ENCODE measurements at regions not wholly inside any gene's neighbourhood (a gene's known extent, or its start where the extent isn't known, plus 50 kb on each side); places are given as distances from the start of the nearest gene placed in this dataset.
A peak's percentile ranks its signal among the peaks of the same experiment; 100 is the strongest.

DNA sequence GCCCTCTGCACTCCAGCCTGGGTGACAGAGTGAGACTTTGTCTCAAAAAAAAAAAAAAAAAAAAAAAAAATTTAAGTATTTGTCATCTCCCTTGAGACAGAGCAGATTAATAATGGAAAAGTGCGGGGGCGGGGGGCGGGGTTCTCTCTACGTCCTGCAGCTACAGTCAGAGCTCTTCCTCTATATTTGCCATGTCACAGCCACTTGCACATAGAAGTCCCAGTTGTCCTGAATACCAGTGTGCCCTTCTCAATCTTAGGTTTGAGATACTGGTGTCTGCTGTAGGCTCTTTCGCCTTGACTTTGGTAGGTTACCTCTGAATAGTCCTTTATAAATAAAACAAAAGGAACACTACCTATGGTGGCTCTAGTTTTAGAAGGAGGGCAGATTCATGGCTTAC is 237.8 kb upstream of the PGRMC2 start:
- no peak for DNase-seq

DNA sequence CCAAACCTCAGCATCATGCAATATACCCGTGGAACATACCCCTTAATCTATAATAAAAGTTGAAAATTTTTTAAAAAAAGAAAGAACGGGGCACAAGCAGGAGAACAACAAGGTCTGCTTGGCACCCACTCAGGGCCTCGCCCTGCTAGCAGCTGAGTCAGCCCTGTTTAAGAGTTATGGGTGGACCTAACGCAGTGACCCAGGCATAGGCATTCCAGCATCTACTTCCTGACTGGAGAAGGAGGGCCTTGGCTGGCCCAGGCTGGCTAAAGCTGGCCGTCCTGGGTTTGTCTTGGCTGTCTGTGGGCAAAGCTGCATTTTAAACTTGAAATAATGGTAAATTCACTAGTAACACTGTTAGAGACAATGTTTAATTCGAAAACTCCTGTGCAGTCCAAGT is 236.7 kb upstream of the PGRMC2 start:
- DNase-seq: no peak

DNA sequence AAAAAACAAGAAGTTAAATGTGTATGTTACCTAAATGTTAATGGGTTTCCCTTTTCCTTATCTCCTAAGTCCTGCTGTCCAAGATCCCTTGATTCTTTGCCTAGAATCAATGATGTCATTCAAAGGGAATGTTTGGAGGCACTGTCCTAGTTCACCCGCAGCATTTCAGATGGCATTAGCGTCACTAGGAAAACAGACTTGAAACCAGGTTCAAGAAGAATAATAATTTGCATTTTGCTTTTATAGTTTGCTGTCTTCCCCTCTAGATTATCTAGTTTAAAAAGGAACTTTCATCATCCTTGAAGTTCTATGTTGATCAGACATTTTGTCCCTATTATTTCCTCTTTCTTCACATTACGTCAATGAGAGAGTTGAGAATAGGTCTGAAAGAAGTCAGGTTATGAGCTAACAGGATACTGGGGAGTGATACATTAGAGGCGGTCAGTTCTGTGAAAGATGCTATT is 234.1 kb upstream of the PGRMC2 start:
- no peak for DNase-seq

DNA sequence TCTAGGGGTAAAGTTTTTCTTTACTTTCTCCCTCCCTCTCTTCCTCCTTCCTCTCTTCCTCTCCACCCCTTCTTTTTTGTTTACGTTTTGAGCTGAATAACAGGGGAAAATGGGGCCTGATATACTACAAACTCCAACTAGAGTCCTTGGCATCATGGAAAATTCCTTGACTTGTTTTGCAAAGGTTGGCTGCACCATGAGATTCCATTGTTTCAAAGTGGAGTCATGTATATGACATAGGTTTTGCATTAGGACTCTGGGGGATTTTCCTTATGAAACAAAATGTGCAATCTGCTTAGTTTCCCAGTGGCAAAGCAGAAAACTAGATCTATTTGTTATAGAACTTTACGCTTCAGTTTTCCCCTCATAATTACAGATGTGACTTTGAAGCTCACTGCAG is 233.5 kb upstream of the PGRMC2 start:
- no peak for DNase-seq

DNA sequence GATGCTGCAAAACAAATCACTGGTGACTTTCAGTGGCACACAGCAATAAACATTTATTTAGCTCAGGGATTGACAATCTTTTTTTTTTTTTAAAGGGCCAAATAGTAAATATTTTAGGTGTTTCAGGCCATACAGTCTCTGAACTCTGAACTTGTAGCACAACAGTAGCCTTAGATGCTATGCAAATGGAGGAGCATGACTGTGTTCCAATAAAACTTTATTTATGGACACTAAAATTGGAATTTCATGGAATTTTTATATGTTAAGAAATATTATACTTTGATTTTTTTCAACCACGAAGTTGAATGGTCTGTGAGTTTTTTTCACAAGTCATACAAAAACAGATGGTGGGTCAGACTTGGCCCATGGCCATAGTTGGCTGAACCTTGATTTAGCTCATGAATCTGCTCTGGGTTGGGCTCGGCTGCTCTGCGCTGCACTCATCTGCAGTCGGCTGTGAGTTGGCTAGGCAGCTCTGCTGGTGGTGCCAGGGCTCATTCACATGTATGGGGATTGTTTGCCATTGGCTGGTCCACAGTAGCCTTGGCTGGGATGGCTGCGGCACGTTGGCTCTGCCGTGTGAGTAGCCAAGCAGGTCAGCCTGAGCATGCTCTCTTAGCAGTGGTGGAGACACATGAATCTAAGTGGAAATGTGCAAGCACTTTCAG is 231.7 kb upstream of the PGRMC2 start:
- no peak for DNase-seq

DNA sequence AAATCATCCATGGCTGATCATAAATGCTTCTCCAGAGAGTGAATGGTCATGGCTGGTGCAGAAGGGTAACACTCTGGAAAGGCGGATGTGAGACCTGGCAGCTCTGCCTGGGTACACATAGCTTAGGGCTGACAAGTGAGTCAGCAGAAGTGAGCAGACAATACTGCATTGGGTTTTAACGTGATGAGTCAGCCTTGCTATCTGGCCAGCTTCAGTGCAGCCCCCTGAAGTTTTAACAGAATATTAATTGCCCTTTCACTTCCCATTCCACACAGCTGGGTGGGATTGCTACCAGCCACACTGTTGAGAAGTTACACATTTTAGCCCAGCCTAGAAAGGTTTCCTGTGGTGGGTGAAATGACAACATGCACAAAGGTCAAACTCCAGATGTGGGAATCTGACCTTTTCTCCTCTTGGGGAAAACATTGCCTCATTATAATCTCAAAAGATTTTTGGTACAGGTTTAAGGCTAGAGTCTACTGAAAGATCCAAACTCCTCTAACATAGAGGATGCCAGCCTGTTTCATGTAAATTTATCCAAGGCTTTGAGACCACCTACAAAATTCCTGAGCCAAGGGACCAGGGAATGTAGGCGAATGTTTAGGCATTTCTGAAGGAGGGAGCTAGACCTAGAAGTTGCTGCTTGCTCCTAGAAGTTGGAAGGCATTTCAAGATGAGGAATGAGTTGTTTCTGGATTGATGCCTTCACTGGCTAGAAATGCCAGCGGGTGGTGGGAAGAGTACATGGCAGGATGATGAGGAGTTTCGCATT is 230.3 kb upstream of the PGRMC2 start:
- peak; percentile 8 for DNase-seq

DNA sequence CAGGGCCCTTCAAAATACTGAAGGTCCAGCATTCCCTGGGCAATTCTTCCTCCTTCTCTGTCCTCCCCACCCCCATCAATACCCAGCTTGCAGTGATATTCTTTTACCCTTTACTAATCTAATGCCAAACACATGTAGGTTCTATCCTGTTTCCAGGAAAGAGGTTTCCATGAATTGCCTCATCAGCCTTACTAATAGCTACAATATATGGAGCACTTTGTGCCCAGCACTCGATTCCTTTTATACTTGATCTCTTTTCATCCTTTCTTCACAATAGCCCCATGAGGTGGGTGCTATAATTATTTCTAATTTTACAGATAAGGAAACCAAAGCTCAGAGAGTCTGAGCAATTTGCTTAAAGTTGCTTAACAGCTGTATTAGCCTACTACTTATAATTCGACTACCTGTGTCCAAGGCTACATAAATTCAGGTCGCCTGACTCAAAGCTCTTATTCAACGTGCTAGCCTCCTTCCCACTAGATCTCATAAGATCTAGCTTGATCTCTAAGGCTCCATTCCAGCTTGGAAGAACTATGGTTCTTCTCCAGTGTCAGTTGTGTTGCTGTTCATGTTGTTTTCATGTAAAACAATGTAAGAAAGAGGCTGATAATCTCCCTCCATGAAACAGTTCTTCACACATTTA is 229.6 kb upstream of the PGRMC2 start:
- DNase-seq: no peak

DNA sequence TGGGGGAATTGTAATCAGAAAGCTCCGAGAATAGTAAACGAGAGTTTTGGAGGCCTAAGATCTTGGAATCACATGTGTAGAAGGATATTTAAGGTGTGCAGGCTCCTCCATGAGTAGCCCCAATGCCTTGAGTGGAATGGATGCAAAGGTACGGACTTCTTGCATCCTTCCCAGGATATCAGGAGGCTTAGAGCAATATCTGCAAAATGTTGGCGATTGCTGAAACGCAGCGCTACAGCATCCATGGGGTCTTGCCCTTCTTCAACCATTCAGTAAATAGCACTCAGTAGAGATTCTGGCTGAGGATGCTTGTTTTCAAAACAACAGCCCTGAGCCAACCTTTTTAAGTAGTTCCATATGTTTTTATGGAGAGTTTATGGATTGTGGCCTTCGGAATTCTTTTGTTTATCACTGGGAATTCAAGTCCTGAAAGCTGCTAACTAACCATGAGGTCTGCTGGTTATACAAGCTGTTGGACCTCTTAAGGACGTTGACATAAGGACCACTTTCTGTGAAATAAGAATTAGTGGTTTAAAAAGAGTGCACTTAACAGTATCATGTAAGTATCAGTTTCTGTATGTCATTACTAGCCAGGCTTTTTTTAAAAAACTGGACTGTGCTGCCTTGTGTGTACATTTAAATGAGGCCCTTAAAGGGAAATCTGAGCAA is 228.8 kb upstream of the PGRMC2 start:
- no peak for DNase-seq

DNA sequence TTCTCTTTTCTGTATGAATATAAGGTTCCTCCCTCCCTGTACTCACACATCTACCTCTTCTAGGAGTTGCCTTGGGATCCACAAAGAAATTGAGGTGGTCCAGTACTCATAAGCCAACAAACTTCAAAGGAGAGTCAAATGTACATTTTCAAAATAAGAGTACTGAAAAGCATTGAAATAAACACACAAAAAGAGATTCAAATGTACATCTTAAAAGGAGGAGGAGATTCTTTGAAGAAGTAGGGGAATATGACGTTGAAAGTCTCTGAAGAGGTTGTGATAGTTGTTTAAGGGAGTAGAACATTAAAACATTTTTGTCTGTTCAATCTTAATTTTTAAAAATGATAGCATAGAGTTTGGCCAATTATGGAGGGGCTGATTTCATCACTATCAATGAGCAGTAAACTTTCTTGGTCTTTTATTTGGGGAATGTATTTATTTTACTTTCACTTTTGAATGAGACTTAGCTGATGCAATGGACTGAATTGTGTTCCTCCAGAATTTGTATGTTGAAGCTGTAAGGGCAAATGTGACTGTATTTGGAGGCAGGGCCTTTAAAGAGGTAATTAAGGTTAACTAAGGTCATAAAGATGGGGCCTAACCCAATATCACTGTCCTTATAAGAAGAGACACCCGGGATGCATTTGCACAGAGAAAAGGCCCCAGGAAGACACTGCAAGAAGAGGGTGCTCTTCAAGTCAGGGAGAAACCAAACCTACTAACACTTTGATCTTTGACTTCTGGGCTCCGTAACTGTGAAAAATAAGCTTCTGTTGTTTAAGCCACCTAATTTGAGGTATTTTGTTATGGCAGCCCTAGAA is 226.3 kb upstream of the PGRMC2 start:
- DNase-seq: no peak

DNA sequence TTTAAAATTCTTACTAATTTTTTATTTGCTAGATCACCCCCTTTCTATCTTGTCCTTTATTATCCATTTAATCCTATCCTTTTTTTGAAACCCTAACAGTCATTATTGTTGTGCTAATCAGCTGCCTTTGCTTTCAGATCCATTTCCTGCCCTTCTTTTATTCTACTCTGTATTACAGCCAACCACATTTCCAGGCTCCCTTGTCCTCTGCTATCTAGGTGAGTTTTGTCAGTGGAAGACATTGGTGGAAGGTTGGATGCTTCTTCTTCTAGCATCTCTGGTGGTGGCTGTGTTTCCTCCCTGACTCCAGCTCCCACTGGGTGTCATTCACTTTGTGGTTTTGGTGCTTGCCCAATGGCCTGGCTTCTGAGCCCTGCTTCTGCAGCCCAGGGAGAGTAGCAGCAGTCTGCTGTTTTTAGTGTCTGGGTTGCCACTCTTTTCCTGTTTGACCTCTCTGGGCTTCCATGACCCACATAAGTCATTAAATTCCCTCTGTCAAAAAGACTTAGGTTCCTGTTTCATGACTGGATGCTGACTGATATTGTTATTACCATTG is 225.2 kb upstream of the PGRMC2 start:
- no peak for DNase-seq

DNA sequence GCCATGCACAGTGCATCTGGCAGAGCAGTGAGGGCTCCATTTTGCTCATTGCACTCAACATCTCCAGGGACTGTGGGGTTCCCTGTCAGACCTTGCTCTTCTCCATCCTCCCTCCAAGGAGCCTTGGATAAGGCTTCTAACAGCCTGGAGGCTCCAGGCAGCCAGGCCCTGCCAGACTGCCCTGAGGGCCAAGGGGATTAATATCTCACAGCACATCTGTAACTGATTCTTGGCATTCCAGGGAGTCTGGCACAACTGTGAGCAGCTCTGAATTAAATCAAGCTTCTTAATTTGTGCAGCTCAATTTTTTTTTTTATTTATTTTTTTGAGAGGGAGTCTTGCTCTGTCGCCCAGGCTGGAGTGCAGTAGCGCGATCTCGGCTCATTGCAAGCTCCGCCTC is 224.5 kb upstream of the PGRMC2 start:
- no peak for DNase-seq

DNA sequence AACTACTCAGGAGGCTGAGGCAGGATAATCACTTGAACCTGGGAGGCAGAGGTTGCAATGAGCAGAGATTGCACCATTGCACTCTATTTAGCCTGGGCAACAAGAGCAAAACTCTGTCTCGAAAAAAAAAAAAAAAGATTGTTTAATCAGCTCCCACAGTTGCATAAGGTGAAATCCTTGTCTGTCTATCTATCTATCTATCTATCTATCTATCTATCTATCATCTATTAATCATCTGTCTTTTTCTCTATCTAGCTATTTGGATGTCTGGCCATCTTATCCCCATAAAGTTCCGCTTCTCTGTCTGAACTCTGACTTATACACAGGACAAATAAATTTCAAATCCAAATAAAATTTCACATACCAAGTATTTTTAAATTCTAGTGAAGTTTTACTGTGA is 223.2 kb upstream of the PGRMC2 start:
- no peak for DNase-seq

DNA sequence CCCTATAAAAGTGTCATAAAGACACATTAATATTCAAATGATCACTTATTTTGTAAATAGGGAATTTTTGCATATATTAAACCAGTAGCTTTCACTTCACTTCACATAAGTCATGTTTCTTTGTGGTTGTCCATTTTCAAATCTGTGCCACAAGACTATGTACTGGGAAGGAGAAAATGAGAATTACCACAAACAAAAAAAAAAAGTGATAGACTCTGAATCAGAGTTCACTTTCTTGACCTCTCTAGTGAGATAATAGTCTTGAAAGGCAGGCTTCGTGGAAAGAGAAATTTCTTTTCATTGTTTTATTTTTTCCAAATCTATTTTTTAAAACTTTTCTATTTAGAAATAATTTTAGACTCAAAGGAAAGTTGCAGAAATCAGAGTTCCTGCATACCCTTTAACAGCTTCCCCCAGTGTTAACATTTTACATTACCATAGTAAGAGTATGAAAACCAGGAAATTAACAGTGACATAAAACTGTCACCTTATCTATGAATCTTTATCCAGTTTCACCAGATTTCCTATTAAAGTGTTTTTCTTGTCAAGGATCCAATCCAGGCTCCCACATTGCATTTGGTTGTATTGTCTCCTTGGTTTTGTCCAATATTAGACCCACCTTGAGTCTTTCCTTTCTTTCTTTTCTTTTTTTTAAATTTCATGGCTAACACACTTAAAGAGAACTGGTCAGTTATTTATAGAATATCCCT is 215.4 kb upstream of the PGRMC2 start:
- DNase-seq: no peak

DNA sequence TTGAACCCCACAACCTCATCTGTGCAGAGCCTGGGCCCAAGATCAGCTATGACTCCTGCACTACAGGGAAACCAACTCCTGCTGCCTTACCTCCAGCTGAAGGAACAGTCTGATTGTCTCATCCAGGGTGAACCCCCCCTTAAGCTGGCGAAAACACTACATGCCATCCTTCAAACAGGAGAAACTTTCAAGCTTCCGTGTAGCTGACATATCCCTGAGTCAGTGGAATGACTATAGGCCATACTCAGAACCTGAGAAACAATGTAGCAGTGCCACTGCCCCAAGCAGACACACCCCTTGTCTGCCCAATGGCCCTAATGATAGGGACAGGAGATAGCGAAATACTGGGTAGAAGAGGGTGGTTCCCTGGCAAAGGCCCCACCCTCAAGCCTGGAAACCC is 213.6 kb upstream of the PGRMC2 start:
- no peak for DNase-seq

DNA sequence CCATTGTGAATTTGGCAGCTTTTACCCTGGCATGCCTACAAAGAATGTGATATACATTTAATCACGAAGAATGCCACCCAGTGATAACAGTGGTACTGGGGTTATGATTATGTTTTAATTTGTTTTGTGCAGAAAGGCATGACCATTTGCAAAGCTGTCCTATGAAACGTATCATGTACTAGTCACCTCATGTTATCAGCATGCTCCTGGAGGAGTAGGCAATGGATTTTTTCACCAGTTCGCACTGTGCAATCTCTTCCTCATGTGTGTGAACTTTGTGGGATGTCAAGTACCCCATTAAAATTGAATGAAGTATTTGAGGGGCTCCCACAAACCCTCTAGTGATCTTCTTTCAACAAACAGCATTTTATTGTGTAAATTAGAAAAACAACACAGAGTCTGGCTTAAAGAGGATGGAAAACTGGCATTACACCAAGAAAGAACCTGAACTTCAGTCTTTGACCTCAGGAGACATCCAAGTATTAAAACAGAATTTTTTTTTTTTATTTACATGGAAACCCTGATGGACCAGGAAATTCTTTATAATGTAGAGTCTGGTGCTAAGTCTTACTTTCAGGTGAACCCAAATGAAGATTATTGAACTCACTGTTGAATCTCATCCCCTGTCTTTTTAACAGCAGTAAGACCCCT is 200.6 kb upstream of the PGRMC2 start:
- DNase-seq: no peak

DNA sequence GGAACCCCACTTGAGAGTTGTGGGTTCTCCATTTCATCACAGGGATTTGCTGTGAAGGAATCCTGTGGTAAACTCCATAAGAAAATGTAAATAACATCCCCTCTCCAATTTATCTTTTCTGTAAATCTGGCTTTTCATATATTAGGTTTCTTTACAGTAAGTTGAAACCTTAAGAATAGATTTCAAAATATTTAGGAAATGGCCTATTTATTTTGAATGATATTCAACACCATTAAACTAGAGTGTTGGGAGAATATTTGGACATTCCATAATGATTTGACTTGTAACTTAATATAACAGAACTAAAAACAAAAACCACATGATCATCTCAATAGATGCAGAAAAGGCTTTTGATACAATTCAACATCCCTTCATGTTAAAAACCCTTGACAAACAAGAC is 197.3 kb upstream of the PGRMC2 start:
- DNase-seq: no peak

DNA sequence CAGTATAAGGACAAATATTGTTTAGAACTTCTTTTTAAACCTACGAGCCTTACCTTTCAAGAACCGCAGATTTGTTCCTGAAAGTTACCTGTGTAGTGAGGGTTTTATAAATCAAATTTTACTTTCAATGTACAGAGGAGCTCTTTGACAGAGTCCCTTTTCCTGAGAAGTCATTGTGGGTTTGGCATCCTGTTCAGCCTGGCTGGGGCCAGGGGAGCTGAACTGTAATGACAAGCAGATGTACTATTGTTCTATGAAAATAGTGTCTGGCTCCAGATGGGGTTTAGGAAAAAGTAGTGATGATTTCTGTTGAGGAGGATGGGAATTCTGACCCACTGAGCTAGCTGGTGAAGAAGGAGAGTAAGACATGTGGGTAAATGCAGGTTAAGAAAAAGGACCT is 196.2 kb upstream of the PGRMC2 start:
- DNase-seq: no peak

DNA sequence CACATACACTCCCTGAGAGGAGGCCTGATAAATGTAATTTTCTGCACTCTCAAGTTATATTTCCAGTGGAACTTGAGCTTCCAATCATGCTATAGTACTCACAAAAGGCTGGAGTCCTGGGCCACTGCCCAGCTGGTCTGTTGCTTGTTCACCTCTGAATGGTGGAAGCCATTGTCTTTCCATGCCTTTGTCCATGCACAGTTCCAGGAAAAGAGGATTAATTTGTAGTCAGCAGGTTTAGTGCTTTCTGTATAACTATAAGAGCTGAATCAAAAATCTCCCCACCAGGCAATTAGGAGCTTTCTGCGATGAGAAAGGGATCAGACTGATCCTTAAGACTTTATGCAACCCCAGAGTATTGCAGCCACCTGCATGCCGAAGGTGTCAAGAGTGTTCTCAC is 195.4 kb upstream of the PGRMC2 start:
- no peak for DNase-seq

DNA sequence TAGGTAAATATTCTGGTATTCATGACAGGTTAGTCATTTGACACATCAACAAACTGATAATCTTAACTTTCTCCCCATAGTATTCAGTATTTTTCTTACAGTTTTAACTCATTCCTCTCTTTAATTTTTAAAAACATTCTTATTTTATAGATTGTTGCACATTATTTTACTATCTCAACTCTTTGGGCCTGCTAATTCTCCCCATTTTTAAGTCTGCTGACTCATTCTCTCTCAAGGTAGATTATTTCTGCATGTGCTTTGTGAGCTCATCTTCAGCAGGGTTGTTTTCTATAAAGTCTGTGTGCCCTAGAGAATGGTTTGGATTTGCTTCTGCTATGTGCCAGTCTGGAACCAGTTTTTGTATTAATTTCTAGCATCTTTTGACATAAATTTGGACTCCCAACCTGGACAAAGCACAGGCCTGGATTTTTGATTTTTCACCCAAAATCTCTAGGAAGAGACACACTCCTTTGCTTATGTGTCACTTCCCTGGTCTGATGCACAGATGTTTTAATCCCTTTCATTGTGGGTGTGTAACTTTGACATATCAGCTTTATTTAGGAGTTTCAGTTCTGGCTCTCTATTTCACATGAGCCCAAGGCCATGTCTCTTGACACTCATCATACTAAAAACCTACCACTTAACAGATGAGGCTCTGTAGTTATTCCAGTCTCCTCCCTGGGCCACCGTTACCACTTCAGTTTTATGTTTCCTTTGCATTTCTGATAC is 194.3 kb upstream of the PGRMC2 start:
- DNase-seq: no peak

DNA sequence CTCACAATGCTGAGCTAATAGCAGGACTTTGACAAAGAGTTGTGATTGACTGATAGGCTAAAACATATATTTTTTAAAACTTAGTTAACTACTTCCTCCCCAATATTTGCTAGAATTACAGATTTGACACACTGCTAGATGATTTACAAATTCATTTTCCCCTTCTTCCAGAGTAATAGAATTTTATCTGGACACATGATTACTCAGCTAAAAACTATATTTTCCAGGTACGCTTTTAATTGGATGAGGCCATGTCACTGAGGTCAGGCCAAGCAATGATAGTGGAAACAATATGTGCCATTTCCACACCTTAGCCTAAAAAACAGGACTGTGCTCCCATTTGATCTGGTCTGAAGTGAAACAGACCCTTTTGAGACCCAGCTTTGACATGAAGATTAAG is 193.3 kb upstream of the PGRMC2 start:
- DNase-seq: no peak

DNA sequence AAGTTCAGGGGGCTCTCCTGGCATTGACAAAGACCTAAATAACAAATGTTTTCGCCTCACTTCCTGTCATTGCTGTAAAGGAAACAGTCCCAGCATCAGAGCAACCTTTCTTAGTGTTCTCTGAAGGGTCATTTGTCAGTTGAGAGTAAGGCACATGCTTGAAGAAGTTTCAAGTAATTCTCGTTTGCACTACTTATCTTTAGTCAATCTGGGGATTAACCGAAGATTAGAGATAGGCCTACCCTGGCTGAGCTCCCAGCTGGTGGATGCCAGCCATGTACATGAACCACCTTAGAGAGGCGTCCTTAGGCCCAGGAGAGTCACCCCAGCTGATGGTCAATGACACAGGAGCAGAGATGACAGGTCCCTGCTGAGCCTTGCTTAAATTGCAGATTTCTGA is 189.9 kb upstream of the PGRMC2 start:
- DNase-seq: no peak
